Neural progenitor cell (in vitro differentiated cells): ENCODE measurements at regions not wholly inside any gene's neighbourhood (a gene's known extent, or its start where the extent isn't known, plus 50 kb on each side); places are given as distances from the start of the nearest gene placed in this dataset.

Source experiments
- DNase-seq: peaks from one replicate; pipeline ENCODE4 v3.0.0-alpha.2; 2016; ENCODE audit warnings: low spot score
- H2AFZ ChIP-seq: fragments of 200-600 bp; sonication (generic); replicated peaks from 2 replicates; pipeline ENCODE4 v1.6.1; 2016; ENCODE audit warnings: antibody characterized with exemption
- H3F3A ChIP-seq: fragments of 200-600 bp; sonication (generic); 2 replicates; pipeline ENCODE4 v1.6.1; 2016; ENCODE audit warnings: antibody characterized with exemption, low read depth
- H3K27ac ChIP-seq: fragments of 200-600 bp; sonication (generic); 2 replicates; pipeline ENCODE4 v1.5.1; 2016; ENCODE audit warnings: mild to moderate bottlenecking
- H3K27me3 ChIP-seq: fragments of 200-600 bp; sonication (generic); 2 replicates; pipeline ENCODE4 v1.6.1; 2016; ENCODE audit warnings: mild to moderate bottlenecking, moderate library complexity
- H3K36me3 ChIP-seq: fragments of 200-600 bp; sonication (generic); 2 replicates; pipeline ENCODE4 v1.5.1; 2016
- H3K4me1 ChIP-seq: fragments of 200-600 bp; sonication (generic); 2 replicates; pipeline ENCODE4 v1.6.1; 2016; ENCODE audit warnings: mixed run types
- H3K4me2 ChIP-seq: fragments of 200-600 bp; sonication (generic); 2 replicates; pipeline ENCODE4 v1.6.1; 2016
- H3K4me3 ChIP-seq: fragments of 200-600 bp; sonication (generic); 2 replicates; pipeline ENCODE4 v1.5.1; 2016
- H3K79me2 ChIP-seq: fragments of 200-600 bp; sonication (generic); 2 replicates; pipeline ENCODE4 v1.6.1; 2016; ENCODE audit warnings: low read depth
- H3K9ac ChIP-seq: fragments of 200-600 bp; sonication (generic); 2 replicates; pipeline ENCODE4 v1.6.1; 2016
- H3K9me3 ChIP-seq: fragments of 200-600 bp; sonication (generic); 2 replicates; pipeline ENCODE4 v1.5.1; 2016; ENCODE audit warnings: low read depth
- H4K20me1 ChIP-seq: fragments of 200-600 bp; sonication (generic); 2 replicates; pipeline ENCODE4 v1.6.1; 2016; ENCODE audit warnings: low read depth
- H3K27ac Mint-ChIP-seq: 3 replicates; pipeline ENCODE4 v1.8.0; 2021; ENCODE audit warnings: mixed read lengths
- H3K27me3 Mint-ChIP-seq: 2 replicates; pipeline ENCODE4 v1.8.0; 2022; ENCODE audit warnings: low read depth, mild to moderate bottlenecking, inconsistent platforms, moderate library complexity, mixed read lengths; ENCODE audit not compliant: insufficient read depth
- H3K36me3 Mint-ChIP-seq: 3 replicates; pipeline ENCODE4 v1.8.0; 2021; ENCODE audit warnings: mixed read lengths
- H3K4me1 Mint-ChIP-seq: 3 replicates; pipeline ENCODE4 v1.8.0; 2021; ENCODE audit warnings: mixed read lengths
- H3K4me3 Mint-ChIP-seq: 3 replicates; pipeline ENCODE4 v1.8.0; 2021; ENCODE audit warnings: mild to moderate bottlenecking, moderate library complexity, mixed read lengths
- H3K9me3 Mint-ChIP-seq: 3 replicates; pipeline ENCODE4 v1.8.0; 2020; ENCODE audit warnings: mixed read lengths
- EZH2 ChIP-seq: fragments of 200-600 bp; sonication (generic); IDR thresholded peaks from 2 replicates; pipeline ENCODE4 v1.6.1; 2017; ENCODE audit warnings: antibody characterized with exemption, mild to moderate bottlenecking, moderate library complexity
- EZH2phosphoT487 ChIP-seq: fragments of 200-600 bp; sonication (generic); IDR thresholded peaks from 2 replicates; pipeline ENCODE4 v1.6.1; 2017; ENCODE audit warnings: antibody characterized with exemption
- TF ChIP-seq, protein P1 (sequence below): fragments of 200-600 bp; sonication (generic); IDR thresholded peaks from 2 replicates; pipeline ENCODE4 v1.5.1; 2017; ENCODE audit warnings: antibody characterized with exemption, mild to moderate bottlenecking

DNA sequence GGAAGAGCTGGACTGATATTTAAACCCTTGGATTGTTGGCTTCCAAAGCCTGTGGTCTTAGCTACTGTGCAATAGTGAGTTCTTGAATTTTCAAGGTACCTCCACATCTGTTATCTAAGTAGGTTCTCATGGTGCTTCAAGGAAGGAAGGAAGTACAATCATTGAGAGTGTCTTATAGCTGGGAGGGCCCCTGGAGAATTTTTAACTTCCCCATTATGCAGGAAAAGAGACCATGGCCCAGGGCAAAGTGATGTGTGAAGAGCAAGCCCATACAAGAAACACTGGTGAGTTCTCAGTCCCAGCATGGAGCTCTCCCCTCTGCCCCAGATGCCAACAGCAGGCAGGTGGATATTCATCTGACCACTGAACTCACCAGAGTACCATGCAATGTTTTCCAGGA, 169.0 kb upstream of the IRX6 start:
- Histone ChIP-seq H2AFZ (no peak overlapping the region), H3K9me3 (no peaks in the 10 kb centered on the region), H3K4me2 (no peak overlapping the region), H4K20me1 (no peaks in the 10 kb centered on the region), H3K79me2 (no peaks in the 10 kb centered on the region), H3K9ac (no peak overlapping the region), H3F3A (no peaks in the 10 kb centered on the region), H3K27me3 (no peaks in the 10 kb centered on the region), H3K4me1 (no peaks in the 10 kb centered on the region), H3K4me3 (no peak overlapping the region), H3K36me3 (no peaks in the 10 kb centered on the region), H3K27ac (no peak overlapping the region)
- no peaks in the 10 kb centered on the region for H3K9me3 Mint-ChIP-seq
- no peak for DNase-seq
- H3K27ac Mint-ChIP-seq: no peak overlapping the region
- H3K36me3 Mint-ChIP-seq: no peaks in the 10 kb centered on the region
- H3K4me1 Mint-ChIP-seq: no peaks in the 10 kb centered on the region
- peaks cover 3% of the 10 kb centered on the region for H3K27me3 Mint-ChIP-seq
- no peak overlapping the region for H3K4me3 Mint-ChIP-seq
- TF ChIP-seq EZH2phosphoT487: no peak

DNA sequence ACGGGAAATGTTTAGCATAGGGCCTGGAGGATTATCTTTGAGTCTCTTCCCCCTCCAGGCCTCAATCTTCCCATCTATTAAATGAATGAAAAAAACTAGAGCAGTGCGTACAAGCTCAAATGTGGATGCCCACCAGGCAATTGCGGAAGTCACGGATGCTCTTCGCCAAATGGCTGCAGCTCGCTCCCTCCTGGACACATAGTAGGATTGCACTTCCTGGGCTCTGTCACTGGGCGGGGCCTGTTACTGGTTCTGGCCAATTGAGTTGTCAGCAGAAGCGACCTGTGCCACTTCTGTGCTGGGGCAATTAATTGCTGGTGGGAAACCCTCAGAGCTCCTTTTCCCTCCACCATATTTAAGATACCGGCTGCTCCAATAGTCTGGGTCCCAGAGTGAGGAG, 168.2 kb upstream of the IRX6 start:
- Histone ChIP-seq H3F3A (no peaks in the 10 kb centered on the region), H3K27ac (no peak overlapping the region), H3K4me1 (no peaks in the 10 kb centered on the region), H3K4me2 (no peak overlapping the region), H3K79me2 (no peaks in the 10 kb centered on the region), H3K9me3 (no peaks in the 10 kb centered on the region), H3K4me3 (no peak overlapping the region), H3K9ac (no peak overlapping the region), H3K36me3 (no peaks in the 10 kb centered on the region), H4K20me1 (no peaks in the 10 kb centered on the region), H3K27me3 (no peaks in the 10 kb centered on the region), H2AFZ (no peak overlapping the region)
- no peak for DNase-seq
- Mint-ChIP-seq H3K4me3 (no peak overlapping the region), H3K27me3 (peaks cover 3% of the 10 kb centered on the region), H3K9me3 (no peaks in the 10 kb centered on the region), H3K4me1 (no peaks in the 10 kb centered on the region), H3K27ac (no peak overlapping the region), H3K36me3 (no peaks in the 10 kb centered on the region)
- no peak for TF ChIP-seq EZH2phosphoT487
- TF ChIP-seq EZH2: no peak
- TF ChIP-seq, protein P1, sequence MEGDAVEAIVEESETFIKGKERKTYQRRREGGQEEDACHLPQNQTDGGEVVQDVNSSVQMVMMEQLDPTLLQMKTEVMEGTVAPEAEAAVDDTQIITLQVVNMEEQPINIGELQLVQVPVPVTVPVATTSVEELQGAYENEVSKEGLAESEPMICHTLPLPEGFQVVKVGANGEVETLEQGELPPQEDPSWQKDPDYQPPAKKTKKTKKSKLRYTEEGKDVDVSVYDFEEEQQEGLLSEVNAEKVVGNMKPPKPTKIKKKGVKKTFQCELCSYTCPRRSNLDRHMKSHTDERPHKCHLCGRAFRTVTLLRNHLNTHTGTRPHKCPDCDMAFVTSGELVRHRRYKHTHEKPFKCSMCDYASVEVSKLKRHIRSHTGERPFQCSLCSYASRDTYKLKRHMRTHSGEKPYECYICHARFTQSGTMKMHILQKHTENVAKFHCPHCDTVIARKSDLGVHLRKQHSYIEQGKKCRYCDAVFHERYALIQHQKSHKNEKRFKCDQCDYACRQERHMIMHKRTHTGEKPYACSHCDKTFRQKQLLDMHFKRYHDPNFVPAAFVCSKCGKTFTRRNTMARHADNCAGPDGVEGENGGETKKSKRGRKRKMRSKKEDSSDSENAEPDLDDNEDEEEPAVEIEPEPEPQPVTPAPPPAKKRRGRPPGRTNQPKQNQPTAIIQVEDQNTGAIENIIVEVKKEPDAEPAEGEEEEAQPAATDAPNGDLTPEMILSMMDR: no peak

DNA sequence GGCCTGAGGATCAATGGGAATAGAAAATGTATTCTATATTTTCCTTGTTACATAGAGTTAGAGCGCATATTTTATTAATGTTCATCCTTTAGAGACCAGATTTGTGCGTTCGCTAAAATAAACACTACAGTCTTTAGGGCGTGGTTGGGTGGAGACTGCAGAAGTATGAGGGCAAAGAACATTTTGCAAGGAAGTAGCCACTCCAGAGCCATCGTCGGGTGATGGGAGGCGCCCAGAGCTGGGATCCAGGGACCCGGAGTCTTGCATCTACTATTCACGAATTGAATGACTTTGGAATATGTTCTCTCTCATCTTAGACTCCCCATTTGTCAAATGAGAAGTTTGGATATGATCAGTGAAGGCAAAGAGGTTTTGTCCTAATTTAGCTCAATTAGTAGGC, 154.2 kb upstream of the IRX6 start:
- no peak overlapping the region for H3K27ac ChIP-seq
- no peaks in the 10 kb centered on the region for H3F3A ChIP-seq
- no peak overlapping the region for H3K4me2 ChIP-seq
- no peaks in the 10 kb centered on the region for H3K79me2 ChIP-seq
- Mint-ChIP-seq H3K9me3 (peaks cover 2% of the 10 kb centered on the region), H3K27ac (no peak overlapping the region), H3K4me1 (no peaks in the 10 kb centered on the region), H3K27me3 (peaks cover 3% of the 10 kb centered on the region), H3K4me3 (no peak overlapping the region), H3K36me3 (no peaks in the 10 kb centered on the region)
- no peaks in the 10 kb centered on the region for H3K36me3 ChIP-seq
- DNase-seq: no peak
- H4K20me1 ChIP-seq: no peaks in the 10 kb centered on the region
- H3K4me3 ChIP-seq: no peak overlapping the region
- no peak overlapping the region for H2AFZ ChIP-seq
- peaks cover 11% of the 10 kb centered on the region for H3K4me1 ChIP-seq
- no peaks in the 10 kb centered on the region for H3K9me3 ChIP-seq
- TF ChIP-seq, protein P1: no peak
- TF ChIP-seq EZH2phosphoT487: no peak
- TF ChIP-seq EZH2: no peak
- no peaks in the 10 kb centered on the region for H3K27me3 ChIP-seq
- no peak overlapping the region for H3K9ac ChIP-seq

DNA sequence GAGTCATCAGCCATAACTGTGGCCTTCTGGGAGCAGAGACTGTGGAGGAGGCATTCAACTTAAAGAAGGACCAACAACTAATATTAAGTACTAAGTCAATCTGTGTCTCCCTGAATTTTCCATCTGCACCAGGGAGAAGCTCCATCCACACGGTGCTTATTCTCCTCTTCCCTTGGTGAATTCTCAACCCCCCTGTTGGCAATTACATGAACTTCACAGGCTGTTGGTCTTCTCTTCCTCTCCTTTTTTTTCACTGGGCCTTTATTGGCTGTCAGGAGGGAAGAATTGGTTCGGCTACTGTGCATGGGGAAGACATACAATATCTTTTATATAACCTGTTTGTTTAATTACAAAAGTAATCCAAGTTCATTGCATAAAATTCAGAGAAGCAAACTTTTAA, 152.8 kb upstream of the IRX6 start:
- Histone ChIP-seq H2AFZ (no peak overlapping the region), H3K9me3 (no peaks in the 10 kb centered on the region), H3K9ac (no peak overlapping the region), H3K79me2 (no peaks in the 10 kb centered on the region), H3K4me1 (peaks cover 11% of the 10 kb centered on the region), H3K27me3 (no peaks in the 10 kb centered on the region), H4K20me1 (no peaks in the 10 kb centered on the region), H3K36me3 (no peaks in the 10 kb centered on the region), H3K27ac (no peak overlapping the region), H3K4me2 (no peak overlapping the region), H3F3A (no peaks in the 10 kb centered on the region), H3K4me3 (no peak overlapping the region)
- H3K4me3 Mint-ChIP-seq: no peak overlapping the region
- H3K4me1 Mint-ChIP-seq: peaks cover 3% of the 10 kb centered on the region
- no peaks in the 10 kb centered on the region for H3K36me3 Mint-ChIP-seq
- TF ChIP-seq, protein P1: no peak
- TF ChIP-seq EZH2: no peak
- peaks cover 3% of the 10 kb centered on the region for H3K27me3 Mint-ChIP-seq
- H3K9me3 Mint-ChIP-seq: peaks cover 2% of the 10 kb centered on the region
- H3K27ac Mint-ChIP-seq: no peak overlapping the region
- DNase-seq: no peak
